DMS153 treated with DMSO at 0.1 percent for 48 hours (cell line): ENCODE measurements at regions not wholly inside any gene's neighbourhood (a gene's known extent, or its start where the extent isn't known, plus 50 kb on each side); places are given as distances from the start of the nearest gene placed in this dataset.
"Not testable (repeated sequence)": the region's sequence is repeated elsewhere in the genome, so short reads cannot be mapped to it uniquely, and the experiment has no call there.

Experiments
- DNase-seq: peaks from one replicate; lab custom pipeline; 2025; ENCODE audit not compliant: unreplicated experiment; lab: John Stamatoyannopoulos, UW

GRCh38 chr13:58329746-58330145, 698.2 kb downstream of the PCDH17 start:
- DNase-seq: peak; percentile 64

- DNase-seq: no peak
These were observed 709.4 kb downstream of the PCDH17 start for GRCh38 chr13:58340895-58341294.

DNA sequence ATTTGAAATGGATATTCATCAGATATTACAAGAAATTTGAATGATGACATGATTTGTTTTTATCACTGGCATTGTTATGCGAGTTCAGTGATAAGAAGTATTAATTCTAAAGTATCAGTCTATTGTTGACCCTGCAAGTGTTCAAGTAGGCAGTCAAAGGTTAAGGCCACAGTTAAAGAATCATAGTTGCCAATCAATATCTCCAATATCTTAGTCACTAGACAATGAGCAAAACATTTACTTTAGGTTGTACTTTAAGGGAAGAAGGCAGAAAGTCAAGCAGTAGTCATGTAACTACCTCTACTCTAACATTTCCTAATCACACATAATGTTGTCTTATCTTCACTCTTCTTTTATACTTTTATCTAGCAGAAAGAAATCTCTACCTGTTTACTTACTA, 709.8 kb downstream of the PCDH17 start:
- no peak for DNase-seq

GRCh38 chr13:58343076-58343475, 711.5 kb downstream of the PCDH17 start:
- DNase-seq: no peak

- not testable (repeated sequence) for DNase-seq
These were observed 720.6 kb downstream of the PCDH17 start for GRCh38 chr13:58352100-58352499.

GRCh38 chr13:58369936-58370335, 738.4 kb downstream of the PCDH17 start:
- DNase-seq: no peak

DNA sequence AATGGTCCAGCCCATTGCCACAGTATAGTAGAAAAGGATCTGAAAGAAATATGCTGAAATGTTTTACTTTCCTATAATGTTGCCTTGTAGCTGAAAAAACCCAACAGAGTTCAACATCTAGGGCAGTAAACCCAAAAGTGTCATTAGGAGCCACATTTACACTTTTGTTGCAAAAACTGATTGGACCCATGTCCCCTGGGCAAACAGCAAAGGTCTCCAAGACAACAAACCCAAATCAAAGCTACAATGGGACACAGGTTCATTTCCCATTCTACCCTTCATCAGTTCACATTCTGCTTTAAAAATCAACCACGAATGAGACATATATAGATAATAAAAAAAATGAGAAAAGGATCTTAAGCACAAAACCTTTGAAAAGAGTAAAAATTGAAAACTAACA, 744.8 kb downstream of the PCDH17 start:
- no peak for DNase-seq

DNA sequence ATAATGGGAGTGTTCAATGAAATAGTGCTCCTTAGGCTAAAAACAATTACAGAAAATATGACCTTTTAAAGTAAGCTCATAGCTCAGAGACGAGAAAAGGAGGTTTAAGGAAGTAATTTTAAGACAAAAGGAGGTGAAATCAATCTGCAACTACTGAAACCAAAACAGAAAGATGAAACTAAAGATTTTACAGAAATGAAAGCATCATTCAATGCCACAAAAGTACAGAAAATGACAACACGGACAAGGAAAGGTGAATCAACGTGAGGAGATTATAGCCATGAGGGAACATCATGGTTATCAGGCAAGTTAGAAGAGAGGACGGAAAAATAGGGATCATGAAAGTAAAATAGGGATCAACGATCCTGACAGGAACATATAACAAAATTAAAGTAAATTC, 745.2 kb downstream of the PCDH17 start:
- no peak for DNase-seq

DNA sequence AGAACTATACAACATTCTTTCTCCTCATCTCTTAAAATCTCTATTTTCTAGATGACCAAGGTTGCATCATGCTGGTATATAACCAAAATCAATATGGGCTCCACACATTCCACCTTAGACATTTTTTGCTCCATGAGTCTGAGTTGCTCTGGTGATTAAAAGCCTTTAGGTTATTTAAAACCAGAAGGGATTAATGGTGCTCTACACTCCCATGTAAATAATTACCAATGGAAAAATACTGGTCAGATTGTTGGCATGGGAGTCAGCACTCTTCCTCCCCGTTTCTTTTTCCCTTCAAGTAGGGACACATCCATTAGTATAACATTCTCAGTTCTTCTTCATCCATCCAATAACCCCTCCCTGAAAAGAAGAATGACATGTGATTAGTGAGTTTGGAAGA, 747.7 kb downstream of the PCDH17 start:
- DNase-seq: no peak

DNA sequence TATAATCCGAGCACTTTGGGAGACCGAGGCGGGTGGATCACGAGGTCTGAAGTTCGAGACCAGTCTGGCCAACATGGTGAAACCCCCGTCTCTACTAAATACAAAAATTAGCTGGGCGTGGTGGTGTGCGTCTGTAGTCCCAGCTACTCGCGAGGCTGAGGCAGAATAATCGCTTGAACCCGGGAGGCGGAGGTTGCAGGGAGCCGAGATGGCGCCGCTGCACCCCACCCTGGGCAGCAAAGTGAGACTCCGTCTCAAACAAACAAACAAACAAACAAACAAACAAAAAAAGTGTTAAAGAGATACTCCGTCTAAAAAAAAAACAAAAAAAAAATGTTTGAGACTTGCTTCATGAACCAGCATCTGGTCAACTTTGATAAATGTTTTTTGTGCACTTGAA, 753.8 kb downstream of the PCDH17 start:
- not testable (repeated sequence) for DNase-seq

DNA sequence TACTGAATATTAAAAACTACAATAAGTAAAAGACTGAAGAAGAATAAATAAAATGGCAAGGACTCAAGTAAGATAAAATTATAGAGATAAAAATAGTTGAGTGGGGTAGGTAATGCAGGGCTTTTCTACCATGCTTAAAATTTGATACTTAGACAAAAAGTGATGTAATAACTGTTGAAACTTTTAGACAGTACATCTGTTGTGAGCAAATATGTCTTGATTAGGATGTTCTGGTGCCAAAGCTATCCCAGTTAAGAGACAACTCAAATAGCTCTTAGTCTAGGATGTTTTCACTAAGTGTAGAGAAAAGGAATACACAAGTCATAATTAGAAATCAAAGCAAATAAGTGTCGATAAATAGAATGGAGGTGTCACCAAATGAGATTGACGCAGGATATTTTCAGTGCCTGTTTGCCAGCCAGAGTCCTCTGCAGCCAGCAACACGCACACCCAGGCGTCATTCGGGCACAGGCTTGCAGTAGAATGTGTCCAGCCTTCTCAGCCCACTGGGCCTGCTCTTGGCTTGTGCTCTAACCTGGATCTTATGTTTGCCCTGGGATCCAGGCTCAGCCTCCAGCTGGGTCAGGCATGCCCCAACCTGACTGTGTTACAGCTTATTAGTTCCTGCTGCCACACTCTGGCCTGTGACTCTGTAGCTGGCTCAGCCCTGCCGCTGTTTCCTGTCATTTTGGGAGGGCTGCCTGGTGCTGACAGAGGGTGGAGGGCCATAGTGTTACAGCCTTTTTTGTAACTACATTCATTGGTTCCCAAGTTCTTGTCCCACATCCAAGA, 766.2 kb downstream of the PCDH17 start:
- DNase-seq: no peak

DNA sequence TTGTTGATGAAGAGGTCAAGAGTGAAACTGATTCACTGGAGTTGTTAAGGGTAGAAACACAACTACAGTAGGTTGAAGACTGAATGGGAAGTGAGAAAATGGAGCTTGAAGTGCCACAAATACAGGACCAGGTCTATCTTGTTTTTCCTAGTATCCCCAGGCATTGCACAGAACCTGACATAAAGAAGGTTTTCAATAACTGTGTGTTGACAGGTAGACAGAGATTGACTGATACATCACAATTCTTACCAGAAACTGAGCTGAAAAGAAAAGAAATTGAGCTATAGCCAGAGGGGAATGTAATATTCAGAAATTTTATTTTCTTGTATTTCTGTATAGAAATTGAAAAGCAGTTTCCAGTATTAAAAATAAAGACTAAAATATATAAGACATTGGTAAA, 767.7 kb downstream of the PCDH17 start:
- no peak for DNase-seq

GRCh38 chr13:58406545-58406944, 775.0 kb downstream of the PCDH17 start:
- DNase-seq: no peak

DNA sequence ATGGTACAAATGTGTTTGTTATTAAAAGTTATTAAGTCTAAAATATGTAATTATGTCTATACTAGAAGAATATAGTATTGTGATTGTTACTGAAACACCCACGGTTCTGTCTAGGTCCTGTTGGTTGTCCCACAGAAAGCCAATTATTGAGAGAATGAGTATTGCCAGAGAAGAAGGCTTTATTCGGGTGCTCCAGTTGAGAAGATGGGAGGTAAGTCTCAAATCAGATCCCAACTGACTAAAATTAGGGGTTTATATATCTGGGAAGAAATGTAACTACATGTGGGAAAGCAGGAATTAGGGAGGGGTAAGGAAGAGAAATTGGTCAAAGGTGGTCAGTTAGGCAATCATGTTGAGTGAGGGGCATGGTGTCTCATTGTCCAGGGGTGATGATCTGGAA, 798.4 kb downstream of the PCDH17 start:
- DNase-seq: no peak

DNA sequence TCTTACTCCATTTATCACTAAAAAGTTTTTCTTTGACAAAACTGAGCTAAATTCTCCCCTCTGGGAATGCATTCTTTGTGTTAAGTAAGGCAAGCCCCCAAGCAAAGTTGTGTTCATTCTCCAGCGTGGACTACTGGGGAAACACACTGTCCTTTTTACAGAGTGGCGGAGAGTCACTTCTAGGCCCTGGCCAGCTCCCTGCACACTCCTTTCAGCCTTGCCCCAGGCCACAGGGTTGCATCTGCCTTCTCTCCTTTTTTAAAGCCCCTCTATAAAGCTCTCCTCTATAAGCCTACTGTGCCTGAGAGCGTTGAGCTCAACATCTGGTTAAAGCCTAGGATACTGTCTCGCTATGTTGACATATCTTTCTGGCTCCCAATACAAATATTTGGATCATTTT, 803.4 kb downstream of the PCDH17 start:
- DNase-seq: no peak

GRCh38 chr13:58437427-58437826, 805.9 kb downstream of the PCDH17 start:
- DNase-seq: no peak

GRCh38 chr13:58446979-58447378, 815.4 kb downstream of the PCDH17 start:
- no peak for DNase-seq

- no peak for DNase-seq
These were observed 820.6 kb downstream of the PCDH17 start for GRCh38 chr13:58452123-58452623.

DNA sequence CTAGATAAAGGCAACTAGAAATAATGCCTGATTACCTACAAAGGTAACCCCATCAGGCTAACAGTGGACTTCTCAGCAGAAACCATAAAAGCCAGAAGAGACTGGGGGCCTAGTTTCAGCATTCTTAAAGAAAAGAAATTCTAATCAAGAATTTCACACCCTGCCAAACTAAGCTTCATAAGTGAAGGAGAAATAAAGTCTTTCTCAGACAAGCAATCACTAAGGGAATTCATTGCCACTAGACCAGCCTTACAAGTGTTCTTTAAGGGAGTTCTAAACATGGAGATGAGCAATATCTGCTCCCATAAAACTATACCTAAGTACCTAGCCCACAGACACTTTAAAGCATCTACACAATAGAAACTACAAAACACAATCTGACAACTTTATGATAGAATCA, 823.5 kb downstream of the PCDH17 start:
- no peak for DNase-seq

DNA sequence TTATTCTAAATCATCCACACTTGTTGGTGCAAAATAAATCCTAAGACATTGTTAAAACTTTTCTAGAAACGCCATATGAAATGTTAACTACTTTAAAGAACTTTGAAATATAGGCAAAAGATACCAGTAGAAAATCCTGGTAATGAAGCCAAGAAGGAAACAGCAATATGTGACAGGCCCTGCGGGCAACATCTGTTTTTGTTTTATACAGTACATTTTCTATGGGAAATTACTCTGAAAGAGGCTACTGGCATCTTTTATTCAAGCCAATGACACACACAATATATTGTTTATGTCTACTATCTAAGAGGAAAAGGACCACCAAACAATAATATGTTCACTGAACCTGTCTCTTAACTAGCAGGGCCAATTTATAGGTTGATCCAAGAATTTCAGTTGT, 829.7 kb downstream of the PCDH17 start:
- no peak for DNase-seq

DNA sequence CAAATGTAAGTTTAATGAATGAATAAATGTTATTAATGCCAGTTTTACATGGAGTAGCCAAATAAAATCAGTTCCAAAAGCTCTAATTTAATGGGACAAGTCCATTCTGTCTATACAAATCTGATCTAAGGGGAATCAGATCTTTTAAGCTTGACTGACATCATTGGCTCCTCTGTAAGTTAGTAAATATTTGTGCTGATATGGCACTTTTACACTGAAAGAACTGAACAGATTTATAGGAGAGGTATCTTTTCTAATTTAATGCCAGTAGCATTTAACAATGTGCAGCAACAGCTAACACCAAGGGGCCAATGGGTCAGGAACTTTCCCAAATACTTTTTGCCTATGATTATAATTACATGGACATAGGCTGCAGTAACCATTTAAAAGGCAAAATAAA, 832.3 kb downstream of the PCDH17 start:
- DNase-seq: no peak

GRCh38 chr13:58467176-58467575, 835.6 kb downstream of the PCDH17 start:
- DNase-seq: no peak

DNA sequence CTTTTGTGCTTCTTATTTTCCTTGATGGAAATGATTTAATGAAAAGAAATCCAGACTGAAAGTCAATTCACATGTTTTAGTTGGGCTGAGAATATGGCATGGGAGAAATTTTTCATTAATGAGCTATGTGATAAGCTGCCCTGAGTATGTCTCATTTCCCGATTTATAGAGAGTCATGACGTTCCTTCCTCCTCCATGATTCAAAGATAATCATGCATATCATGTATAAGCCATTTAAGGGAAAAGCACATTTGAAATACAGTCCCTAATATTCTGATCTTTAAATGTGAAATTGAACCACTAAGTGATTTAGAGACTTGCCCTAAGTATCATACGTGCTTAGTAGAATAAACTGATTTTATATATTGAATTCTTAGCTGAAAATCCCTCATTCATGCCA, 840.9 kb downstream of the PCDH17 start:
- no peak for DNase-seq
